MM.1S (cell line): ENCODE measurements at regions not wholly inside any gene's neighbourhood (a gene's known extent, or its start where the extent isn't known, plus 50 kb on each side); places are given as distances from the start of the nearest gene placed in this dataset.

ENCODE experiments used
- DNase-seq: peaks from one replicate; pipeline ENCODE4 v3.0.0-alpha.2; 2015
- H2AFZ ChIP-seq: fragments of 300-600 bp; sonication (generic); 2 replicates; pipeline ENCODE4 v1.6.0; 2016; ENCODE audit warnings: antibody characterized with exemption, low read length
- H3F3A ChIP-seq: fragments of 300-600 bp; sonication (generic); 2 replicates; pipeline ENCODE4 v1.6.1; 2016; ENCODE audit warnings: mild to moderate bottlenecking, antibody characterized with exemption, low read length, moderate library complexity, mixed read lengths; ENCODE audit not compliant: insufficient read depth
- H3K27ac ChIP-seq: fragments of 300-600 bp; sonication (generic); 2 replicates; pipeline ENCODE4 v1.5.1; 2016; ENCODE audit warnings: mild to moderate bottlenecking, low read length
- H3K27me3 ChIP-seq: fragments of 300-600 bp; sonication (generic); replicated peaks from 2 replicates; pipeline ENCODE4 v1.6.0; 2016; ENCODE audit warnings: low read length; ENCODE audit not compliant: insufficient read depth
- H3K36me3 ChIP-seq: fragments of 300-600 bp; sonication (generic); replicated peaks from 2 replicates; pipeline ENCODE4 v1.6.1; 2016; ENCODE audit warnings: mild to moderate bottlenecking, low read length, mixed read lengths; ENCODE audit not compliant: insufficient read depth
- H3K4me1 ChIP-seq: fragments of 300-600 bp; sonication (generic); 2 replicates; pipeline ENCODE4 v1.6.1; 2016; ENCODE audit warnings: low read length, mixed read lengths
- H3K4me2 ChIP-seq: fragments of 300-600 bp; sonication (generic); 2 replicates; pipeline ENCODE4 v1.6.0; 2016; ENCODE audit warnings: low read depth, low read length
- H3K4me3 ChIP-seq: fragments of 300-600 bp; sonication (generic); 2 replicates; pipeline ENCODE4 v1.5.1; 2016; ENCODE audit warnings: low read length, mixed read lengths
- H3K79me2 ChIP-seq: fragments of 300-600 bp; sonication (generic); 2 replicates; pipeline ENCODE4 v1.6.1; 2016; ENCODE audit warnings: mixed run types, low read length, mixed read lengths
- H3K9ac ChIP-seq: fragments of 300-600 bp; sonication (generic); 2 replicates; pipeline ENCODE4 v1.6.1; 2016; ENCODE audit warnings: low read length, mixed read lengths
- H3K9me2 ChIP-seq: fragments of 300-600 bp; sonication (generic); replicated peaks from 2 replicates; pipeline ENCODE4 v1.6.1; 2016; ENCODE audit warnings: mild to moderate bottlenecking, low read length, mixed read lengths; ENCODE audit not compliant: insufficient read depth
- H3K9me3 ChIP-seq: fragments of 300-600 bp; sonication (generic); replicated peaks from 2 replicates; pipeline ENCODE4 v1.6.1; 2016; ENCODE audit warnings: mild to moderate bottlenecking, low read length, mixed read lengths; ENCODE audit not compliant: insufficient read depth
- H4K20me1 ChIP-seq: fragments of 300-600 bp; sonication (generic); 2 replicates; pipeline ENCODE4 v1.6.1; 2016; ENCODE audit warnings: mild to moderate bottlenecking, low read length, moderate library complexity, mixed read lengths; ENCODE audit not compliant: insufficient read depth
- CTCF ChIP-seq: fragments of 300-600 bp; sonication (generic); IDR thresholded peaks from 2 replicates; pipeline ENCODE4 v1.5.1; 2016; ENCODE audit warnings: antibody characterized with exemption, low read length, mixed read lengths
- EZH2 ChIP-seq: fragments of 300-600 bp; sonication (generic); optimal IDR thresholded peaks from 2 replicates; pipeline ENCODE3; 2017; ENCODE audit warnings: low read depth, mild to moderate bottlenecking, antibody characterized with exemption, low read length, mixed read lengths
- EZH2phosphoT487 ChIP-seq: fragments of 300-600 bp; sonication (generic); IDR thresholded peaks from 2 replicates; pipeline ENCODE4 v1.6.1; 2018; ENCODE audit warnings: antibody characterized with exemption, low read length

DNA sequence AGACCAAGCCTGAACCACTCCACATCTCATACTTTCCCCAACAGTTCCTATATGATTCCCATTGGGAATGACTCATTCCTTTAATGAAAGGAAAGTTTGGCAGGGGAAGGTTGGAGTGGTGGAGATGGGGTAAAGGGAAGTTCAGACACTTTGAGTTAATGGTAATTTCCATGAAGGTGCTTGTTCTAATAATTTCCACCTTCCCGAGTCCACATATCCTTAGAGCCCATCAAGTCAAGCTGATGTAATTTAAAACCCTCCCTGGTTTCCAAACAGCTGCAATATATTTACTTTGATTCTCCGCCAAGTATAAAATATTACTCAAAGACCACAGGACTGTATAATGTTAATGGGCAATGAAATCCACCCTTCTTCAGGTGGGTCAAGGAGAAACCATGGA, 95.0 kb upstream of the GALNT15 start:
- TF ChIP-seq EZH2phosphoT487 (no peak), CTCF (no peak), EZH2 (no peak)
- Histone ChIP-seq H4K20me1 (no peaks in the 10 kb centered on the region), H3K9me3 (no peaks in the 10 kb centered on the region), H3K4me2 (no peak overlapping the region), H2AFZ (no peak overlapping the region), H3K9ac (no peak overlapping the region), H3K36me3 (no peaks in the 10 kb centered on the region), H3K27me3 (no peaks in the 10 kb centered on the region), H3K4me1 (no peaks in the 10 kb centered on the region), H3K79me2 (no peaks in the 10 kb centered on the region), H3K27ac (no peak overlapping the region), H3K9me2 (no peaks in the 10 kb centered on the region), H3F3A (no peaks in the 10 kb centered on the region), H3K4me3 (no peak overlapping the region)
- DNase-seq: no peak

- Histone ChIP-seq H3F3A (no peaks in the 10 kb centered on the region), H3K27ac (no peak overlapping the region), H2AFZ (no peak overlapping the region), H4K20me1 (no peaks in the 10 kb centered on the region), H3K9ac (no peak overlapping the region), H3K9me2 (no peaks in the 10 kb centered on the region), H3K9me3 (no peaks in the 10 kb centered on the region), H3K27me3 (no peaks in the 10 kb centered on the region), H3K4me2 (no peak overlapping the region), H3K4me3 (no peak overlapping the region), H3K36me3 (no peaks in the 10 kb centered on the region), H3K79me2 (no peaks in the 10 kb centered on the region), H3K4me1 (no peaks in the 10 kb centered on the region)
- TF ChIP-seq EZH2phosphoT487: no peak
- TF ChIP-seq EZH2: no peak
- TF ChIP-seq CTCF: no peak
- DNase-seq: no peak
Observed at GRCh38 chr3:16081661-16082060, 92.8 kb upstream of the GALNT15 start.

DNA sequence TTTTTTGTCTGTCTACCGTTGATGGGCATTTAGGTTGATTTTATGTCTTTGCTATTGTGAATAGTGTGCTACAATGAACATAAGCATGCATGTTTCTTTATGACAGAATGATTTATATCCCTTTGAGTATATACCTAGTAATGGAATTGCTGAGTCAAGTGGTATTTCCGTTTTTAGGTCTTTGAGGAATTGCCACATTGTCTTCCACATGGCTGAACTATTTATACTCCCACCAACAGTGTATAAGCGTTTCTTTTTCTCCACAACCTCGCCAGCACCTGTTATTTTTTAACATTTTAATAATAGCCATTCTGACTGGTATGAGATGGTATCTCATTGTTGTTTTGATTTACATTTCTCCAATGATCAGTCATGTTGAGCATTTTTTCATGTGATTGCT, 89.6 kb upstream of the GALNT15 start:
- Histone ChIP-seq H3K79me2 (no peaks in the 10 kb centered on the region), H3K9ac (no peak overlapping the region), H3K9me2 (no peaks in the 10 kb centered on the region), H3K4me3 (no peak overlapping the region), H2AFZ (no peak overlapping the region), H3K4me2 (no peak overlapping the region), H3K4me1 (no peaks in the 10 kb centered on the region), H3K27ac (no peak overlapping the region), H3K27me3 (no peaks in the 10 kb centered on the region), H3K36me3 (no peaks in the 10 kb centered on the region), H3K9me3 (no peaks in the 10 kb centered on the region), H3F3A (no peaks in the 10 kb centered on the region), H4K20me1 (no peaks in the 10 kb centered on the region)
- no peak for DNase-seq
- TF ChIP-seq CTCF: no peak
- TF ChIP-seq EZH2phosphoT487: no peak
- no peak for TF ChIP-seq EZH2
